Transverse colon (tissue), 4 donors: ENCODE measurements at regions not wholly inside any gene's neighbourhood (a gene's known extent, or its start where the extent isn't known, plus 50 kb on each side); places are given as distances from the start of the nearest gene placed in this dataset.

ENCODE experiments used
- POLR2A ChIP-seq: fragments of 450-650 bp; IDR thresholded peaks from one replicate; pipeline ENCODE4 v1.6.1; 2016; ENCODE audit warnings: antibody characterized with exemption, mild to moderate bottlenecking, moderate library complexity
- POLR2AphosphoS5 ChIP-seq, 3 donors: sonication (generic); formaldehyde crosslinking; IDR thresholded peaks; one replicate each; pipeline ENCODE4 v1.6.1; 2016; ENCODE audit warnings: antibody characterized with exemption in 3 of 3
- TF ChIP-seq, protein P1 (sequence below), 5 experiments: fragments of 200-600 bp in 3 of 5; fragments of 450-650 bp in 2 of 5; sonication (generic) in 3 of 5; IDR thresholded peaks; 1 replicate in 2 of 5; 2 replicates in 3 of 5; pipeline ENCODE4 v1.5.1; 2016 to 2017; ENCODE audit warnings: antibody characterized with exemption in 5 of 5, inconsistent platforms in 3 of 5, mild to moderate bottlenecking in 2 of 5, moderate library complexity in 1 of 5

DNA sequence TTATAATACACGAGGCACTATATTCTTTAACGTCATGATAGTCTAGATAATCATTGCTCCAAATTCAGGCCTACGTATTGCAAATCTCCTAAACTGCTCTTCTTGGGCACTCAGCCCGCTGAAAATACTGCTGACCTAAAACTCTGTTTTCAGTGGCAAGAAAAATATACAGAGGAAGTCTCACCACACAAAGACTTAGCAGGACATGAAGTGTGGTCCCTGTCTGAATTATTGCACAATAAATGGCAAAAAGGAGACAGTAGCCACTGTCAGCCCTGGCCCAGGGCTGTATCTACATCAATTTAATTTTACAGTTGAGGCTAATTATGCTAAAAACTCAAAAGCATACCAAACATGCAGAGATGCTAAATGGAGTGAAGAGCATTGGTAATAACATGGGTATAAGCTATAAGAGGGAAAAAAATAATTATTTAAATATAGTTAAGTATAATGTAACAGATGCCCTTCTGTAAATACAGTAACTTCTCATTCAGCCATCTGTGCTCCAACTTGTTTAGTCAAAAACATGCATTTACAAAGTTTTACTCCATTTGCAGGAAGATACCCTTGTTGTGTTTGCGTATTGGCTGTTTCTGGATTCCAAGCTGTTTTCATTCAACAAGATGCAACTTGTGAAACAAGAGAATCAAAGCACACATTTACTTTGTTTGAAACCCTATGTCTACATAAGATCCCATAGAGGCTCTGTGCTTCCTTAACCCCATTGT, 800.0 kb upstream of the LUZP2 start:
- TF ChIP-seq, protein P1, sequence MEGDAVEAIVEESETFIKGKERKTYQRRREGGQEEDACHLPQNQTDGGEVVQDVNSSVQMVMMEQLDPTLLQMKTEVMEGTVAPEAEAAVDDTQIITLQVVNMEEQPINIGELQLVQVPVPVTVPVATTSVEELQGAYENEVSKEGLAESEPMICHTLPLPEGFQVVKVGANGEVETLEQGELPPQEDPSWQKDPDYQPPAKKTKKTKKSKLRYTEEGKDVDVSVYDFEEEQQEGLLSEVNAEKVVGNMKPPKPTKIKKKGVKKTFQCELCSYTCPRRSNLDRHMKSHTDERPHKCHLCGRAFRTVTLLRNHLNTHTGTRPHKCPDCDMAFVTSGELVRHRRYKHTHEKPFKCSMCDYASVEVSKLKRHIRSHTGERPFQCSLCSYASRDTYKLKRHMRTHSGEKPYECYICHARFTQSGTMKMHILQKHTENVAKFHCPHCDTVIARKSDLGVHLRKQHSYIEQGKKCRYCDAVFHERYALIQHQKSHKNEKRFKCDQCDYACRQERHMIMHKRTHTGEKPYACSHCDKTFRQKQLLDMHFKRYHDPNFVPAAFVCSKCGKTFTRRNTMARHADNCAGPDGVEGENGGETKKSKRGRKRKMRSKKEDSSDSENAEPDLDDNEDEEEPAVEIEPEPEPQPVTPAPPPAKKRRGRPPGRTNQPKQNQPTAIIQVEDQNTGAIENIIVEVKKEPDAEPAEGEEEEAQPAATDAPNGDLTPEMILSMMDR (IDR thresholded peaks at IDR 0.05): no peak
- no peak for TF ChIP-seq POLR2A
- no peak for TF ChIP-seq POLR2AphosphoS5 (IDR thresholded peaks at IDR 0.05)
